K562 (cell line): ENCODE measurements at regions not wholly inside any gene's neighbourhood (a gene's known extent, or its start where the extent isn't known, plus 50 kb on each side); places are given as distances from the start of the nearest gene placed in this dataset.

Source experiments
- ATAC-seq: fragments of 200-7000 bp; cut with Tn5 transposase; 3 replicates; pipeline ENCODE4 v1.9.1; 2020; ENCODE audit warnings: moderate library complexity
- BruUV-seq: library from RNA; stranded (reverse); fragments of 400-500 nt; replicated peaks from 2 replicates; lab custom pipeline; 2021; lab: Mats Ljungman, UMichigan
- CTCF ChIA-PET: fragments of 300-600 bp; formaldehyde crosslinking; extraction: SDS; loops from one replicate; lab custom pipeline; 2021; ENCODE audit warnings: low intra/inter-chr PET ratio; lab: Yijun Ruan, JAX
- POLR2A ChIA-PET: fragments of 300-600, 350-650 bp; sonication (Branson Sonifier 250); formaldehyde crosslinking; extraction: SDS; loops from one replicate; lab custom pipeline; 2021; ENCODE audit warnings: antibody characterized with exemption, inconsistent platforms; lab: Yijun Ruan, JAX
- DNase-seq, 4 experiments: peaks; one replicate each; pipeline versions ENCODE4 v3.0.0 to v3.0.0-alpha.2; 2011 to 2018; ENCODE audit warnings: low spot score in 3 of 4, mixed read lengths in 3 of 4; ENCODE audit errors: extremely low read depth in 1 of 4
- FAIRE-seq: peaks from 2 replicates; lab custom pipeline; 2011; peaks lifted over from hg19 to GRCh38; lab: Jason Lieb, UNC
- H2AFZ ChIP-seq: 2 replicates; pipeline ENCODE4 v1.6.0; 2011; ENCODE audit warnings: low read depth, low read length, control low read depth, inconsistent platforms
- H3K27ac ChIP-seq: fragments of 200-600 bp; 3 replicates; pipeline ENCODE4 v1.8.0; 2011; ENCODE audit warnings: low read depth, mild to moderate bottlenecking, control low read depth, inconsistent platforms, low read length, moderate library complexity, mixed read lengths; ENCODE audit errors: extremely low read depth
- H3K27me3 ChIP-seq, 2 experiments: fragments of 300-600 bp in 1 of 2; 2 replicates in 1 of 2; 3 replicates in 1 of 2; pipeline versions ENCODE4 v1.6.0 to v1.8.0; 2011; ENCODE audit warnings: inconsistent platforms in 2 of 2, low read length in 2 of 2, mild to moderate bottlenecking in 1 of 2, mixed read lengths in 1 of 2, moderate library complexity in 1 of 2; ENCODE audit not compliant: control insufficient read depth in 2 of 2, insufficient read depth in 2 of 2
- H3K36me3 ChIP-seq: fragments of 300-600 bp; 3 replicates; pipeline ENCODE4 v1.8.0; 2011; ENCODE audit warnings: mild to moderate bottlenecking, low read length, inconsistent platforms; ENCODE audit not compliant: control insufficient read depth, insufficient read depth
- H3K4me1 ChIP-seq, 2 experiments: fragments of 200-600 bp in 1 of 2; replicated peaks in 1 of 2; 2 replicates in 1 of 2; 3 replicates in 1 of 2; pipeline versions ENCODE4 v1.5.1 to v1.8.0; 2011; ENCODE audit warnings: inconsistent platforms in 2 of 2, low read length in 2 of 2, mild to moderate bottlenecking in 1 of 2, mixed read lengths in 1 of 2, moderate library complexity in 1 of 2; ENCODE audit not compliant: control insufficient read depth in 2 of 2, insufficient read depth in 2 of 2
- H3K4me2 ChIP-seq: 2 replicates; pipeline ENCODE4 v1.6.1; 2011; ENCODE audit warnings: low read length, control low read depth, inconsistent platforms, mixed read lengths; ENCODE audit not compliant: insufficient read depth
- H3K4me3 ChIP-seq: fragments of 200-600 bp; sonication (generic), shearing (Covaris generic); 2 replicates; pipeline ENCODE4 v1.5.1; 2016; ENCODE audit warnings: control low read depth, inconsistent platforms
- H3K79me2 ChIP-seq: fragments of 200-600 bp; 3 replicates; pipeline ENCODE4 v1.8.0; 2011; ENCODE audit warnings: low read length, inconsistent platforms; ENCODE audit not compliant: control insufficient read depth, insufficient read depth
- H3K9ac ChIP-seq, 2 experiments: 2 replicates each; pipeline versions ENCODE4 v1.6.0 to v1.6.1; 2011; ENCODE audit warnings: low read depth in 2 of 2, low read length in 2 of 2, control low read depth in 1 of 2, inconsistent platforms in 1 of 2, mild to moderate bottlenecking in 1 of 2, mixed read lengths in 1 of 2; ENCODE audit not compliant: insufficient read depth in 1 of 2
- H3K9me1 ChIP-seq: one replicate; pipeline ENCODE4 v1.6.0; 2011; ENCODE audit warnings: inconsistent platforms, mild to moderate bottlenecking, low read length, moderate library complexity; ENCODE audit not compliant: control insufficient read depth, insufficient read depth
- H3K9me3 ChIP-seq: replicated peaks from 2 replicates; pipeline ENCODE4 v1.5.1; 2011; ENCODE audit warnings: low read depth, low read length, inconsistent platforms; ENCODE audit not compliant: control insufficient read depth, insufficient read depth
- H4K20me1 ChIP-seq: replicated peaks from 2 replicates; pipeline ENCODE4 v1.6.1; 2011; ENCODE audit warnings: low read length, inconsistent platforms, mixed read lengths; ENCODE audit not compliant: control insufficient read depth, insufficient read depth
- BRD9 ChIP-seq: fragments of 450-650 bp; IDR thresholded peaks from 2 replicates; pipeline ENCODE4 v1.6.1; 2018; ENCODE audit warnings: low read depth; ENCODE audit not compliant: partially characterized antibody
- COPS2 ChIP-seq: fragments of 450-650 bp; conservative IDR thresholded peaks from 2 replicates; pipeline ENCODE4 v1.6.1; 2016; ENCODE audit warnings: mild to moderate bottlenecking, moderate library complexity
- CREB3 ChIP-seq: fragments of 450-650 bp; conservative IDR thresholded peaks from 2 replicates; pipeline ENCODE4 v1.6.1; 2016; ENCODE audit warnings: missing genetic modification characterization, low read depth, mild to moderate bottlenecking, missing compliant biosample characterization, moderate library complexity
- CREB3L1 ChIP-seq: fragments of 450-650 bp; IDR thresholded peaks from 2 replicates; pipeline ENCODE4 v1.6.1; 2014; ENCODE audit warnings: low read depth, mild to moderate bottlenecking, moderate library complexity, borderline replicate concordance
- KLF13 ChIP-seq: fragments of 450-650 bp; IDR thresholded peaks from 2 replicates; pipeline ENCODE4 v1.6.1; 2016; ENCODE audit warnings: missing genetic modification characterization, low read depth, mild to moderate bottlenecking, missing compliant biosample characterization, moderate library complexity, borderline replicate concordance
- MCM3 ChIP-seq: fragments of 450-650 bp; IDR thresholded peaks from 2 replicates; pipeline ENCODE4 v1.6.1; 2016
- NR1H2 ChIP-seq: sonication (generic); formaldehyde crosslinking; IDR thresholded peaks from 2 replicates; pipeline ENCODE4 v1.4.0; 2020; ENCODE audit warnings: mild to moderate bottlenecking, missing genetic modification reagents
- PHF21A ChIP-seq: fragments of 450-650 bp; IDR thresholded peaks from 2 replicates; pipeline ENCODE4 v1.6.1; 2017; ENCODE audit warnings: low read depth, borderline replicate concordance
- SP2 ChIP-seq: IDR thresholded peaks from 2 replicates; pipeline ENCODE4 v1.6.1; 2011; ENCODE audit warnings: mild to moderate bottlenecking, low read depth, low read length, moderate library complexity; ENCODE audit not compliant: poor library complexity, severe bottlenecking; ENCODE audit errors: extremely low read depth
- SRSF1 ChIP-seq: fragments of 200-400 bp; formaldehyde crosslinking; IDR thresholded peaks from 2 replicates; pipeline ENCODE4 v1.6.1; 2017; ENCODE audit warnings: mild to moderate bottlenecking, low read depth, low read length, moderate library complexity
- TAF7 ChIP-seq: fragments of 450-650 bp; IDR thresholded peaks from 2 replicates; pipeline ENCODE4 v1.6.1; 2016; ENCODE audit warnings: missing genetic modification characterization, missing compliant biosample characterization
- TBP ChIP-seq: optimal IDR thresholded peaks from 2 replicates; pipeline ENCODE3; 2011; ENCODE audit warnings: low read depth, low read length, improper control_type of control experiment
- TCFL5 ChIP-seq: fragments of 250-450 bp; sonication (Bioruptor Pico); conservative IDR thresholded peaks from 2 replicates; pipeline ENCODE4 v1.6.1; 2021; ENCODE audit warnings: mild to moderate bottlenecking, moderate library complexity, matching md5 sums
- ZNF586 ChIP-seq: fragments of 450-650 bp; formaldehyde crosslinking; conservative IDR thresholded peaks from 2 replicates; pipeline ENCODE4 v1.4.0; 2020; ENCODE audit warnings: mild to moderate bottlenecking, moderate library complexity
- ZNF76 ChIP-seq: fragments of 250-450 bp; sonication (Bioruptor Pico); IDR thresholded peaks from 2 replicates; pipeline ENCODE4 v1.4.0; 2020; ENCODE audit warnings: mild to moderate bottlenecking, moderate library complexity, borderline replicate concordance
- ZNF780A ChIP-seq: fragments of 250-450 bp; sonication (Bioruptor Pico); IDR thresholded peaks from 2 replicates; pipeline ENCODE4 v1.5.0; 2021; ENCODE audit warnings: mild to moderate bottlenecking
- in situ Hi-C: fragments of 300-500 bp; cut with MboI; formaldehyde crosslinking; loops from 4 replicates; pipeline ENCODE4 v1.15.0; 2018; ENCODE audit warnings: inconsistent platforms, mixed read lengths
- intact Hi-C: fragments of 100-400 bp; cut with micrococcal nuclease; formaldehyde crosslinking; loops from 2 replicates; pipeline ENCODE4 v1.14.2; 2022
- TF ChIP-seq, protein P1 (sequence below): fragments of 450-650 bp; IDR thresholded peaks from 2 replicates; pipeline ENCODE4 v1.6.1; 2016; ENCODE audit warnings: low read depth, mild to moderate bottlenecking, moderate library complexity
- TF ChIP-seq, protein P2 (sequence below): fragments of 250-450 bp; sonication (Bioruptor Pico); IDR thresholded peaks from 2 replicates; pipeline ENCODE4 v1.4.0; 2020; ENCODE audit warnings: mild to moderate bottlenecking, moderate library complexity, borderline replicate concordance

GRCh38 chr3:168585544-168585943 lies 489.8 kb upstream of the GOLIM4 start:
- H4K20me1 ChIP-seq = no peaks in the 10 kb centered on the region
- no peaks in the 10 kb centered on the region for H3K27me3 ChIP-seq
- ChIA-PET CTCF (no interaction called here), POLR2A (no interaction called here)
- in situ Hi-C loops = no loop called here
- H3K9me3 ChIP-seq = peaks cover 2% of the 10 kb centered on the region; the same call in 1 of the 2 replicates
- no peaks in the 10 kb centered on the region for H3K9me1 ChIP-seq
- H2AFZ ChIP-seq = no peak overlapping the region
- no peaks in the 10 kb centered on the region for H3K36me3 ChIP-seq
- TF ChIP-seq CREB3L1 (no peak), PHF21A (no peak), TBP (no peak), COPS2 (no peak), ZNF76 (no peak), TAF7 (tag) (no peak), TCFL5 (no peak), MCM3 (no peak), SP2 (no peak), BRD9 (no peak), ZNF586 (no peak), NR1H2 (CRISPR knock-in tag) (no peak), KLF13 (tag) (no peak), CREB3 (tag) (no peak), ZNF780A (no peak), SRSF1 (no peak)
- TF ChIP-seq, protein P1, sequence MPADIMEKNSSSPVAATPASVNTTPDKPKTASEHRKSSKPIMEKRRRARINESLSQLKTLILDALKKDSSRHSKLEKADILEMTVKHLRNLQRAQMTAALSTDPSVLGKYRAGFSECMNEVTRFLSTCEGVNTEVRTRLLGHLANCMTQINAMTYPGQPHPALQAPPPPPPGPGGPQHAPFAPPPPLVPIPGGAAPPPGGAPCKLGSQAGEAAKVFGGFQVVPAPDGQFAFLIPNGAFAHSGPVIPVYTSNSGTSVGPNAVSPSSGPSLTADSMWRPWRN = no peak
- TF ChIP-seq, protein P2, sequence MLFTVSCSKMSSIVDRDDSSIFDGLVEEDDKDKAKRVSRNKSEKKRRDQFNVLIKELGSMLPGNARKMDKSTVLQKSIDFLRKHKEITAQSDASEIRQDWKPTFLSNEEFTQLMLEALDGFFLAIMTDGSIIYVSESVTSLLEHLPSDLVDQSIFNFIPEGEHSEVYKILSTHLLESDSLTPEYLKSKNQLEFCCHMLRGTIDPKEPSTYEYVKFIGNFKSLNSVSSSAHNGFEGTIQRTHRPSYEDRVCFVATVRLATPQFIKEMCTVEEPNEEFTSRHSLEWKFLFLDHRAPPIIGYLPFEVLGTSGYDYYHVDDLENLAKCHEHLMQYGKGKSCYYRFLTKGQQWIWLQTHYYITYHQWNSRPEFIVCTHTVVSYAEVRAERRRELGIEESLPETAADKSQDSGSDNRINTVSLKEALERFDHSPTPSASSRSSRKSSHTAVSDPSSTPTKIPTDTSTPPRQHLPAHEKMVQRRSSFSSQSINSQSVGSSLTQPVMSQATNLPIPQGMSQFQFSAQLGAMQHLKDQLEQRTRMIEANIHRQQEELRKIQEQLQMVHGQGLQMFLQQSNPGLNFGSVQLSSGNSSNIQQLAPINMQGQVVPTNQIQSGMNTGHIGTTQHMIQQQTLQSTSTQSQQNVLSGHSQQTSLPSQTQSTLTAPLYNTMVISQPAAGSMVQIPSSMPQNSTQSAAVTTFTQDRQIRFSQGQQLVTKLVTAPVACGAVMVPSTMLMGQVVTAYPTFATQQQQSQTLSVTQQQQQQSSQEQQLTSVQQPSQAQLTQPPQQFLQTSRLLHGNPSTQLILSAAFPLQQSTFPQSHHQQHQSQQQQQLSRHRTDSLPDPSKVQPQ (CRISPR knock-in tag) = no peak
- no TSS peak for BruUV-seq
- ATAC-seq = no peak
- intact Hi-C loops = no loop called here
- no peak for DNase-seq
- no peak overlapping the region for H3K27ac ChIP-seq
- no peak overlapping the region for H3K4me2 ChIP-seq
- FAIRE-seq = no peak
- H3K4me3 ChIP-seq = no peak overlapping the region
- H3K4me1 ChIP-seq = no peaks in the 10 kb centered on the region
- no peak overlapping the region for H3K9ac ChIP-seq
- no peaks in the 10 kb centered on the region for H3K79me2 ChIP-seq
